Loucy (cell line): ENCODE measurements at regions not wholly inside any gene's neighbourhood (a gene's known extent, or its start where the extent isn't known, plus 50 kb on each side); places are given as distances from the start of the nearest gene placed in this dataset.

Experiments
- CTCF ChIP-seq: fragments of 200-600 bp; sonication (generic); conservative IDR thresholded peaks from 2 replicates; pipeline ENCODE4 v1.5.1; 2014; ENCODE audit warnings: mild to moderate bottlenecking, antibody characterized with exemption, low read length
- EZH2phosphoT487 ChIP-seq: fragments of 200-600 bp; IDR thresholded peaks from 2 replicates; pipeline ENCODE4 v1.6.1; 2018; ENCODE audit warnings: antibody characterized with exemption, mild to moderate bottlenecking, moderate library complexity, borderline replicate concordance

- no peak for TF ChIP-seq CTCF
- TF ChIP-seq EZH2phosphoT487, result no peak
These were observed 301.7 kb upstream of the PMFBP1 start for GRCh38 chr16:72473631-72474030.
